ENCODE measurements at regions not wholly inside any gene's neighbourhood (a gene's known extent, or its start where the extent isn't known, plus 50 kb on each side); places are given as distances from the start of the nearest gene placed in this dataset.

DNA sequence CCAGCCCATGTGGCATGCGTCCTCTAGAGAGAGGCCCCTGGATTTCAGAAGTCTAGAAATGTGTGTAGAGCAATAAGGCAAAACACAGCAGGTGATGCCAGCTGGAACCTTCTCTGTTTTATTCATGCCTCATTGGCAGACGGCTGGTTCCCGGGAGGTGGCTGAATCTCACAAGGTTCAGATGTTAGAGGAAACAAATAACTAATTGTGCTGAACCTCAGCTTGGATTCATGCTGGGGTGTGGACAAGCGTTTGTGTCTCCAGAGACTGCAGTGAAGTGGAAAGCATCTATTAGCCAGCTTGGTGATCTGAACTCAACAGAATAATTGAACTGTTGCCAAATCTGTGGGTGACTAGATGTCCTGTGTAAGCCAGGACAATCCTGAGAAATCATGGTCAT is 131.1 kb upstream of the NR4A3 start:
- WGBS (ENCODE audit: extremely low coverage, insufficient read length, low lambda C conversion rate) = no CpG with 5 or more reads among the region's 4 CpGs
- Histone ChIP-seq H3K4ac (ENCODE audit: low read depth, low read length) (no peak overlapping the region), H4K5ac (ENCODE audit: insufficient read length, low read depth, low read length) (no peak overlapping the region), H3K4me1 (ENCODE audit: insufficient read depth, low read length) (no peaks in the 10 kb centered on the region), H3K18ac (ENCODE audit: insufficient read length, low read depth, low read length) (no peak overlapping the region), H2BK20ac (ENCODE audit: low read depth, low read length, poor library complexity, severe bottlenecking) (peak overlapping the region; percentile 45), H3K23ac (ENCODE audit: insufficient read length, low read depth, low read length) (no peak overlapping the region), H2BK12ac (ENCODE audit: insufficient read length, low read depth, low read length) (no peak overlapping the region), H3K56ac (ENCODE audit: insufficient read length, low read depth, low read length) (no peak overlapping the region), H2AK5ac (ENCODE audit: insufficient read length, low read length) (no peak overlapping the region), H2BK15ac (ENCODE audit: low read depth, low read length) (no peak overlapping the region), H2BK120ac (ENCODE audit: low read depth, low read length, poor library complexity, severe bottlenecking) (no peak overlapping the region), H2BK5ac (ENCODE audit: insufficient read length, low read length) (no peak overlapping the region), H4K8ac (replicated peaks; ENCODE audit: insufficient read length, low read depth, low read length) (no peak overlapping the region), H4K20me1 (ENCODE audit: control insufficient read depth, insufficient read depth, insufficient read length) (no peaks in the 10 kb centered on the region), H3K79me1 (ENCODE audit: insufficient read depth, low read depth, low read length, poor library complexity, severe bottlenecking) (no peaks in the 10 kb centered on the region), H3T11ph (ENCODE audit: low read length) (no peak overlapping the region), H3K9ac (ENCODE audit: extremely low read depth, insufficient read length, low read length) (no peak overlapping the region), H3K27me3 (ENCODE audit: insufficient read depth, low read length) (no peaks in the 10 kb centered on the region), H3K79me2 (ENCODE audit: insufficient read depth, low read length) (no peaks in the 10 kb centered on the region), H2AFZ (ENCODE audit: low read length) (no peak overlapping the region), H3K14ac (ENCODE audit: insufficient read depth, low read length) (no peak overlapping the region), H3K23me2 (ENCODE audit: insufficient read length, low read depth, low read length, poor library complexity, severe bottlenecking) (no peaks in the 10 kb centered on the region), H3K9me3 (ENCODE audit: control insufficient read depth, low read depth, low read length) (no peaks in the 10 kb centered on the region), H4K91ac (ENCODE audit: insufficient read length, low read depth, low read length) (no peak overlapping the region), H3K27ac (ENCODE audit: insufficient read length, low read depth, low read length) (no peak overlapping the region), H3K4me2 (ENCODE audit: insufficient read depth, insufficient read length, low read length) (no peak overlapping the region)
- DNase-seq = no peak
- Mint-ChIP-seq H3K4me1 (peaks cover 4 to 6% of the 10 kb centered on the region in 2 experiments; a peak in 2 of 4 replicates), H3K4me3 (no peak overlapping the region), H3K27ac (no peak overlapping the region), H3K27me3 (ENCODE audit: low read depth) (no peaks in the 10 kb centered on the region), H3K36me3 (ENCODE audit: insufficient read depth in 1 of 3, low read depth in 3 of 3) (no peaks in the 10 kb centered on the region), H3K9me3 (0 out of 5 replicates have a peak, but pooled peaks cover 0 to 4% of the 10 kb centered on the region in 2 experiments)
- TF ChIP-seq, protein P1, sequence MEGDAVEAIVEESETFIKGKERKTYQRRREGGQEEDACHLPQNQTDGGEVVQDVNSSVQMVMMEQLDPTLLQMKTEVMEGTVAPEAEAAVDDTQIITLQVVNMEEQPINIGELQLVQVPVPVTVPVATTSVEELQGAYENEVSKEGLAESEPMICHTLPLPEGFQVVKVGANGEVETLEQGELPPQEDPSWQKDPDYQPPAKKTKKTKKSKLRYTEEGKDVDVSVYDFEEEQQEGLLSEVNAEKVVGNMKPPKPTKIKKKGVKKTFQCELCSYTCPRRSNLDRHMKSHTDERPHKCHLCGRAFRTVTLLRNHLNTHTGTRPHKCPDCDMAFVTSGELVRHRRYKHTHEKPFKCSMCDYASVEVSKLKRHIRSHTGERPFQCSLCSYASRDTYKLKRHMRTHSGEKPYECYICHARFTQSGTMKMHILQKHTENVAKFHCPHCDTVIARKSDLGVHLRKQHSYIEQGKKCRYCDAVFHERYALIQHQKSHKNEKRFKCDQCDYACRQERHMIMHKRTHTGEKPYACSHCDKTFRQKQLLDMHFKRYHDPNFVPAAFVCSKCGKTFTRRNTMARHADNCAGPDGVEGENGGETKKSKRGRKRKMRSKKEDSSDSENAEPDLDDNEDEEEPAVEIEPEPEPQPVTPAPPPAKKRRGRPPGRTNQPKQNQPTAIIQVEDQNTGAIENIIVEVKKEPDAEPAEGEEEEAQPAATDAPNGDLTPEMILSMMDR (conservative IDR thresholded peaks at IDR 0.05) = no peak
